ENCODE measurements at regions not wholly inside any gene's neighbourhood (a gene's known extent, or its start where the extent isn't known, plus 50 kb on each side); places are given as distances from the start of the nearest gene placed in this dataset.
A peak's percentile ranks its signal among the peaks of the same experiment; 100 is the strongest.

GRCh38 chr3:24589931-24590880, 95.6 kb upstream of the THRB start:
- Histone ChIP-seq H3K4me3 (no peak overlapping the region), H3K9me3 (ENCODE audit: insufficient read depth, low read depth) (no peaks in the 10 kb centered on the region; the same call in 1 of the 2 replicates), H3K9me2 (ENCODE audit: insufficient read depth) (no peaks in the 10 kb centered on the region), H3K4me1 (replicated peaks; ENCODE audit: insufficient read depth) (peaks cover 31% of the 10 kb centered on the region), H3K79me2 (ENCODE audit: low read depth) (no peaks in the 10 kb centered on the region), H3K4me2 (no peak overlapping the region), H3K36me3 (ENCODE audit: low read depth) (no peaks in the 10 kb centered on the region), H2AFZ (no peak overlapping the region), H4K20me1 (ENCODE audit: insufficient read depth) (no peaks in the 10 kb centered on the region), H3K27me3 (ENCODE audit: insufficient read depth, low read depth) (no peaks in the 10 kb centered on the region), H3K27ac (no peak overlapping the region), H3F3A (ENCODE audit: insufficient read depth, low read depth) (peaks cover 13% of the 10 kb centered on the region)
- POLR2A ChIA-PET (ENCODE audit: unreplicated experiment) = interaction anchor here (0.5 kb wide), 1 partner anchor 227 kb away, joined by 3 read pairs; no protein-coding TSS in a partner anchor
- CTCF ChIA-PET = no interaction called here
- no TSS peak for BruUV-seq (replicated peaks)
- no peak for TF ChIP-seq EZH2 (IDR thresholded peaks at IDR 0.05; ENCODE audit: low read depth)
- TF ChIP-seq CTCF (conservative IDR thresholded peaks at IDR 0.05) = no peak
- DNase-seq = no peak
- intact Hi-C loops (cut with micrococcal nuclease; ENCODE audit: unreplicated experiment) = no loop called here

- no peak for DNase-seq
- no peak overlapping the region for H2AFZ ChIP-seq
- intact Hi-C loops (cut with micrococcal nuclease; ENCODE audit: unreplicated experiment) = no loop called here
- H3F3A ChIP-seq (ENCODE audit: insufficient read depth, low read depth) = peaks cover 13% of the 10 kb centered on the region
- CTCF ChIA-PET = no interaction called here
- H3K27me3 ChIP-seq (ENCODE audit: insufficient read depth, low read depth) = no peaks in the 10 kb centered on the region
- no peaks in the 10 kb centered on the region; the same call in 1 of the 2 replicates for H3K9me3 ChIP-seq (ENCODE audit: insufficient read depth, low read depth)
- no peaks in the 10 kb centered on the region for H3K36me3 ChIP-seq (ENCODE audit: low read depth)
- peak overlapping the region; percentile 63 for H3K27ac ChIP-seq
- TF ChIP-seq EZH2 (IDR thresholded peaks at IDR 0.05; ENCODE audit: low read depth) (no peak), CTCF (conservative IDR thresholded peaks at IDR 0.05) (no peak)
- no TSS peak for BruUV-seq (replicated peaks)
- H3K79me2 ChIP-seq (ENCODE audit: low read depth) = no peaks in the 10 kb centered on the region
- H4K20me1 ChIP-seq (ENCODE audit: insufficient read depth) = no peaks in the 10 kb centered on the region
- POLR2A ChIA-PET (ENCODE audit: unreplicated experiment) = interaction anchor here (0.6 kb wide), 1 partner anchor 983 kb away, joined by 5 read pairs; no protein-coding TSS in a partner anchor
- H3K4me3 ChIP-seq = no peak overlapping the region
- peaks cover 41% of the 10 kb centered on the region for H3K4me1 ChIP-seq (replicated peaks; ENCODE audit: insufficient read depth)
- H3K4me2 ChIP-seq = peak overlapping the region; percentile 9; the same call in 1 of the 2 replicates
- H3K9me2 ChIP-seq (ENCODE audit: insufficient read depth) = no peaks in the 10 kb centered on the region
These were observed 96.5 kb upstream of the THRB start for GRCh38 chr3:24591191-24591590.

- TF ChIP-seq CTCF (conservative IDR thresholded peaks at IDR 0.05) (no peak), EZH2 (IDR thresholded peaks at IDR 0.05; ENCODE audit: low read depth) (no peak)
- Histone ChIP-seq H3K79me2 (ENCODE audit: low read depth) (no peaks in the 10 kb centered on the region), H3K27ac (peak overlapping the region; percentile 63), H3F3A (ENCODE audit: insufficient read depth, low read depth) (peaks cover 13% of the 10 kb centered on the region), H2AFZ (no peak overlapping the region), H3K9me2 (ENCODE audit: insufficient read depth) (no peaks in the 10 kb centered on the region), H3K9me3 (ENCODE audit: insufficient read depth, low read depth) (no peaks in the 10 kb centered on the region; the same call in 1 of the 2 replicates), H3K4me1 (replicated peaks; ENCODE audit: insufficient read depth) (peaks cover 41% of the 10 kb centered on the region), H3K4me2 (peak overlapping the region; percentile 9; the same call in 1 of the 2 replicates), H3K27me3 (ENCODE audit: insufficient read depth, low read depth) (no peaks in the 10 kb centered on the region), H3K4me3 (no peak overlapping the region), H3K36me3 (ENCODE audit: low read depth) (no peaks in the 10 kb centered on the region), H4K20me1 (ENCODE audit: insufficient read depth) (no peaks in the 10 kb centered on the region)
- CTCF ChIA-PET = no interaction called here
- POLR2A ChIA-PET (ENCODE audit: unreplicated experiment) = interaction anchor here (0.6 kb wide), 1 partner anchor 982 kb away, joined by 5 read pairs; no protein-coding TSS in a partner anchor
- peak; percentile 18 to 67 for DNase-seq
- BruUV-seq (replicated peaks) = no TSS peak
- intact Hi-C loops (cut with micrococcal nuclease; ENCODE audit: unreplicated experiment) = no loop called here
These were observed 97.3 kb upstream of the THRB start for GRCh38 chr3:24591661-24592555.

All from PC-9 (cell line).